ENCODE measurements at regions not wholly inside any gene's neighbourhood (a gene's known extent, or its start where the extent isn't known, plus 50 kb on each side); places are given as distances from the start of the nearest gene placed in this dataset.

GRCh38 chr4:31538877-31539276, 818.7 kb downstream of the PCDH7 start:
- no peaks in the 10 kb centered on the region for H3K36me3 ChIP-seq (ENCODE audit: control insufficient read depth, insufficient read depth, low read length)
- H3K36me3 Mint-ChIP-seq (ENCODE audit: insufficient read depth, unreplicated experiment): no peaks in the 10 kb centered on the region

GRCh38 chr4:31539284-31540069, 819.3 kb downstream of the PCDH7 start:
- Histone ChIP-seq H3K27me3 (replicated peaks; ENCODE audit: control insufficient read depth, insufficient read depth, low read length) (no peaks in the 10 kb centered on the region), H3K9me3 (no peaks in the 10 kb centered on the region), H3K36me3 (ENCODE audit: control insufficient read depth, insufficient read depth, low read length) (no peaks in the 10 kb centered on the region), H3K4me3 (ENCODE audit: low read depth, low read length) (no peak overlapping the region), H3K4me1 (no peaks in the 10 kb centered on the region)
- Mint-ChIP-seq H3K27ac (ENCODE audit: unreplicated experiment) (no peak overlapping the region), H3K36me3 (ENCODE audit: insufficient read depth, unreplicated experiment) (no peaks in the 10 kb centered on the region), H3K4me3 (ENCODE audit: unreplicated experiment) (no peak overlapping the region), H3K27me3 (ENCODE audit: insufficient read depth, unreplicated experiment) (no peaks in the 10 kb centered on the region), H3K9me3 (ENCODE audit: unreplicated experiment) (no peaks in the 10 kb centered on the region), H3K4me1 (ENCODE audit: low read depth, unreplicated experiment) (no peaks in the 10 kb centered on the region)
- BruUV-seq (replicated peaks): no TSS peak
- CTCF ChIA-PET: no interaction called here
- no peak for TF ChIP-seq CTCF (IDR thresholded peaks at IDR 0.05; ENCODE audit: insufficient read depth in 1 of 2, low read depth in 1 of 2, low read length in 1 of 2, severe bottlenecking in 1 of 2, unreplicated experiment in 1 of 2)
- DNase-seq: no peak
- POLR2A ChIA-PET: no interaction called here
- intact Hi-C loops (cut with micrococcal nuclease; ENCODE audit: unreplicated experiment): loop anchor here (10.0 kb wide), 1 partner anchor 825 kb away; no protein-coding TSS in a partner anchor

More at GRCh38 chr4:31538877-31539276, 818.7 kb downstream of the PCDH7 start:
- Mint-ChIP-seq H3K27me3 (ENCODE audit: insufficient read depth, unreplicated experiment) (no peaks in the 10 kb centered on the region), H3K27ac (ENCODE audit: unreplicated experiment) (no peak overlapping the region), H3K9me3 (ENCODE audit: unreplicated experiment) (no peaks in the 10 kb centered on the region), H3K4me1 (ENCODE audit: low read depth, unreplicated experiment) (no peaks in the 10 kb centered on the region), H3K4me3 (ENCODE audit: unreplicated experiment) (no peak overlapping the region)
- no peak overlapping the region for H3K4me3 ChIP-seq (ENCODE audit: low read depth, low read length)
- ChIA-PET CTCF (no interaction called here), POLR2A (no interaction called here)
- H3K27me3 ChIP-seq (replicated peaks; ENCODE audit: control insufficient read depth, insufficient read depth, low read length): no peaks in the 10 kb centered on the region
- TF ChIP-seq CTCF (IDR thresholded peaks at IDR 0.05; ENCODE audit: insufficient read depth in 1 of 2, low read depth in 1 of 2, low read length in 1 of 2, severe bottlenecking in 1 of 2, unreplicated experiment in 1 of 2): no peak
- no peaks in the 10 kb centered on the region for H3K9me3 ChIP-seq
- H3K4me1 ChIP-seq: no peaks in the 10 kb centered on the region
- BruUV-seq (replicated peaks): no TSS peak
- intact Hi-C loops (cut with micrococcal nuclease; ENCODE audit: unreplicated experiment): no loop called here
- no peak for DNase-seq

- Mint-ChIP-seq H3K36me3 (ENCODE audit: insufficient read depth, unreplicated experiment) (no peaks in the 10 kb centered on the region), H3K9me3 (ENCODE audit: unreplicated experiment) (no peaks in the 10 kb centered on the region), H3K4me1 (ENCODE audit: low read depth, unreplicated experiment) (no peaks in the 10 kb centered on the region), H3K4me3 (ENCODE audit: unreplicated experiment) (no peak overlapping the region), H3K27me3 (ENCODE audit: insufficient read depth, unreplicated experiment) (no peaks in the 10 kb centered on the region), H3K27ac (ENCODE audit: unreplicated experiment) (no peak overlapping the region)
- Histone ChIP-seq H3K36me3 (ENCODE audit: control insufficient read depth, insufficient read depth, low read length) (no peaks in the 10 kb centered on the region), H3K27me3 (replicated peaks; ENCODE audit: control insufficient read depth, insufficient read depth, low read length) (no peaks in the 10 kb centered on the region), H3K4me1 (no peaks in the 10 kb centered on the region), H3K4me3 (ENCODE audit: low read depth, low read length) (no peak overlapping the region), H3K9me3 (no peaks in the 10 kb centered on the region)
- ChIA-PET POLR2A (no interaction called here), CTCF (no interaction called here)
- no peak for DNase-seq
- no peak for TF ChIP-seq CTCF (IDR thresholded peaks at IDR 0.05; ENCODE audit: insufficient read depth in 1 of 2, low read depth in 1 of 2, low read length in 1 of 2, severe bottlenecking in 1 of 2, unreplicated experiment in 1 of 2)
- no TSS peak for BruUV-seq (replicated peaks)
- intact Hi-C loops (cut with micrococcal nuclease; ENCODE audit: unreplicated experiment): loop anchor here (10.0 kb wide), 1 partner anchor 831 kb away; no protein-coding TSS in a partner anchor
These were observed 825.2 kb downstream of the PCDH7 start for GRCh38 chr4:31545330-31545729.

Data from Caco-2 (cell line).